GM12878 (cell line): ENCODE measurements at regions not wholly inside any gene's neighbourhood (a gene's known extent, or its start where the extent isn't known, plus 50 kb on each side); places are given as distances from the start of the nearest gene placed in this dataset.
"Not testable (repeated sequence)": the region's sequence is repeated elsewhere in the genome, so short reads cannot be mapped to it uniquely, and the experiment has no call there.

ENCODE experiments used
- ATAC-seq: fragments of 200-7000 bp; cut with Tn5 transposase; 3 replicates; pipeline ENCODE4 v1.9.1; 2020; ENCODE audit warnings: mild to moderate bottlenecking, moderate library complexity
- BruUV-seq: library from RNA; stranded (reverse); fragments of 400-500 nt; replicated peaks from 2 replicates; lab custom pipeline; 2021; lab: Mats Ljungman, UMichigan
- CTCF ChIA-PET: fragments of 300-600 bp; sonication (Branson Sonifier 250); formaldehyde crosslinking; extraction: SDS; loops from one replicate; lab custom pipeline; 2021; ENCODE audit warnings: inconsistent platforms; lab: Yijun Ruan, JAX
- POLR2A ChIA-PET: fragments of 350-600 bp; formaldehyde crosslinking; extraction: SDS; loops from one replicate; lab custom pipeline; 2021; ENCODE audit warnings: inconsistent platforms; lab: Charles Lee
- RAD21 ChIA-PET: fragments of 300-600 bp; sonication (Branson Sonifier 250); formaldehyde crosslinking; loops from one replicate; lab custom pipeline; 2023; ENCODE audit warnings: antibody characterized with exemption; ENCODE audit not compliant: unreplicated experiment; lab: Charles Lee
- SMC1A ChIA-PET: fragments of 300-600 bp; sonication (Branson Sonifier 250); formaldehyde crosslinking; loops from one replicate; lab custom pipeline; 2023; ENCODE audit not compliant: unreplicated experiment, uncharacterized antibody; lab: Charles Lee
- DNase-seq: peaks from one replicate; pipeline ENCODE4 v3.0.0-alpha.2; 2011; ENCODE audit warnings: low read depth, low spot score
- FAIRE-seq: peaks from 3 replicates; lab custom pipeline; 2011; peaks lifted over from hg19 to GRCh38; lab: Jason Lieb, UNC
- H2AFZ ChIP-seq: 2 replicates; pipeline ENCODE4 v1.6.0; 2011; ENCODE audit warnings: low read depth, low read length, control low read depth; ENCODE audit not compliant: control insufficient read depth
- H3K27ac ChIP-seq: 2 replicates; pipeline ENCODE4 v1.5.1; 2011; ENCODE audit warnings: control low read depth; ENCODE audit not compliant: control insufficient read depth, insufficient read depth
- H3K27me3 ChIP-seq, 2 experiments: replicated peaks in 1 of 2; 2 replicates each; pipeline versions ENCODE4 v1.6.0 to v1.6.1; 2011; ENCODE audit warnings: low read length in 1 of 2; ENCODE audit not compliant: control insufficient read depth in 2 of 2, insufficient read depth in 2 of 2
- H3K36me3 ChIP-seq, 2 experiments: 2 replicates each; pipeline ENCODE4 v1.5.1; 2011; ENCODE audit warnings: low read length in 1 of 2; ENCODE audit not compliant: control insufficient read depth in 2 of 2, insufficient read depth in 2 of 2
- H3K4me1 ChIP-seq: 2 replicates; pipeline ENCODE4 v1.6.1; 2011; ENCODE audit warnings: mild to moderate bottlenecking, low read length, moderate library complexity, mixed read lengths; ENCODE audit not compliant: control insufficient read depth, insufficient read depth
- H3K4me2 ChIP-seq: 2 replicates; pipeline ENCODE4 v1.6.0; 2011; ENCODE audit warnings: control low read depth; ENCODE audit not compliant: control insufficient read depth, insufficient read depth
- H3K4me3 ChIP-seq: fragments of 200-600 bp; sonication (generic); 2 replicates; pipeline ENCODE4 v1.5.1; 2016
- H3K79me2 ChIP-seq: 2 replicates; pipeline ENCODE4 v1.6.0; 2011; ENCODE audit warnings: low read length; ENCODE audit not compliant: control insufficient read depth, insufficient read depth
- H3K9ac ChIP-seq: 2 replicates; pipeline ENCODE4 v1.8.0; 2011; ENCODE audit warnings: low read length, control low read depth, mixed read lengths; ENCODE audit not compliant: control insufficient read depth, insufficient read depth
- H3K9me3 ChIP-seq: replicated peaks from 3 replicates; pipeline ENCODE4 v1.5.1; 2011; ENCODE audit warnings: mild to moderate bottlenecking, low read length; ENCODE audit not compliant: control insufficient read depth, insufficient read depth
- H4K20me1 ChIP-seq: 2 replicates; pipeline ENCODE4 v1.6.0; 2011; ENCODE audit not compliant: control insufficient read depth, insufficient read depth
- EED ChIP-seq: sonication (generic); IDR thresholded peaks from 2 replicates; pipeline ENCODE4 v1.6.1; 2016; ENCODE audit warnings: antibody characterized with exemption, low read depth
- ESRRA ChIP-seq: IDR thresholded peaks from 2 replicates; pipeline ENCODE4 v1.6.1; 2012; ENCODE audit warnings: mild to moderate bottlenecking, low read length, improper control_type of control experiment
- JUND ChIP-seq: IDR thresholded peaks from 2 replicates; pipeline ENCODE4 v1.6.1; 2012; ENCODE audit warnings: low read depth, mild to moderate bottlenecking, low read length, improper control_type of control experiment, moderate library complexity
- KAT2A ChIP-seq: conservative IDR thresholded peaks from 2 replicates; pipeline ENCODE4 v1.6.1; 2011; ENCODE audit warnings: low read depth, low read length; ENCODE audit not compliant: control insufficient read depth
- SKIL ChIP-seq: fragments of 450-650 bp; IDR thresholded peaks from 2 replicates; pipeline ENCODE4 v1.6.1; 2017; ENCODE audit warnings: mild to moderate bottlenecking, low read depth, inconsistent platforms; ENCODE audit not compliant: poor library complexity, severe bottlenecking
- SP1 ChIP-seq: IDR thresholded peaks from one replicate; pipeline ENCODE4 v1.6.1; 2011; ENCODE audit warnings: low read depth, low read length
- STAT1 ChIP-seq: fragments of 450-650 bp; conservative IDR thresholded peaks from 2 replicates; pipeline ENCODE4 v1.6.1; 2014; ENCODE audit warnings: antibody characterized with exemption, mild to moderate bottlenecking
- TAF1 ChIP-seq: IDR thresholded peaks from 2 replicates; pipeline ENCODE4 v1.6.1; 2011; ENCODE audit warnings: mild to moderate bottlenecking, low read depth, low read length, borderline replicate concordance
- TBL1XR1 ChIP-seq: IDR thresholded peaks from 2 replicates; pipeline ENCODE4 v1.6.1; 2012; ENCODE audit warnings: low read depth, low read length, improper control_type of control experiment
- ZNF24 ChIP-seq: fragments of 450-650 bp; IDR thresholded peaks from 2 replicates; pipeline ENCODE4 v1.6.1; 2017; ENCODE audit warnings: antibody characterized with exemption, mild to moderate bottlenecking
- WGBS: methylation state at CpG from one replicate; pipeline ENCODE4 v1.1.6; 2016; ENCODE audit warnings: low lambda C conversion rate; ENCODE audit not compliant: insufficient replicate concordance, insufficient coverage; ENCODE audit errors: missing lambda C conversion rate; 5-methylcytosine and 5-hydroxymethylcytosine counted together
- in situ Hi-C: fragments of 300-500 bp; cut with MboI; formaldehyde crosslinking; loops from 9 replicates; pipeline ENCODE4 v1.14.3; 2018; ENCODE audit warnings: mixed read lengths
- intact Hi-C: fragments of 100-400 bp; cut with micrococcal nuclease; formaldehyde crosslinking; loops from one replicate; pipeline ENCODE4 v1.14.2; 2022; ENCODE audit not compliant: unreplicated experiment
- TF ChIP-seq, protein P1 (sequence below): fragments of 450-650 bp; IDR thresholded peaks from 2 replicates; pipeline ENCODE4 v1.6.1; 2016; ENCODE audit warnings: mild to moderate bottlenecking
- TF ChIP-seq, protein P2 (sequence below): IDR thresholded peaks from 2 replicates; pipeline ENCODE4 v1.6.1; 2011; ENCODE audit warnings: borderline replicate concordance, low read depth, mild to moderate bottlenecking, moderate library complexity, low read length; ENCODE audit not compliant: insufficient read depth, poor library complexity, severe bottlenecking
- TF ChIP-seq, protein P3 (sequence below): fragments of 450-650 bp; formaldehyde crosslinking; IDR thresholded peaks from 2 replicates; pipeline ENCODE4 v1.4.0; 2022; ENCODE audit warnings: mild to moderate bottlenecking, moderate library complexity

- TF ChIP-seq, protein P1, sequence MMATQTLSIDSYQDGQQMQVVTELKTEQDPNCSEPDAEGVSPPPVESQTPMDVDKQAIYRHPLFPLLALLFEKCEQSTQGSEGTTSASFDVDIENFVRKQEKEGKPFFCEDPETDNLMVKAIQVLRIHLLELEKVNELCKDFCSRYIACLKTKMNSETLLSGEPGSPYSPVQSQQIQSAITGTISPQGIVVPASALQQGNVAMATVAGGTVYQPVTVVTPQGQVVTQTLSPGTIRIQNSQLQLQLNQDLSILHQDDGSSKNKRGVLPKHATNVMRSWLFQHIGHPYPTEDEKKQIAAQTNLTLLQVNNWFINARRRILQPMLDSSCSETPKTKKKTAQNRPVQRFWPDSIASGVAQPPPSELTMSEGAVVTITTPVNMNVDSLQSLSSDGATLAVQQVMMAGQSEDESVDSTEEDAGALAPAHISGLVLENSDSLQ: no peak
- TF ChIP-seq TBL1XR1 (no peak), SKIL (no peak), TAF1 (no peak), ESRRA (no peak), ZNF24 (no peak), STAT1 (no peak), EED (no peak), KAT2A (no peak), SP1 (no peak), JUND (no peak)
- TF ChIP-seq, protein P2, sequence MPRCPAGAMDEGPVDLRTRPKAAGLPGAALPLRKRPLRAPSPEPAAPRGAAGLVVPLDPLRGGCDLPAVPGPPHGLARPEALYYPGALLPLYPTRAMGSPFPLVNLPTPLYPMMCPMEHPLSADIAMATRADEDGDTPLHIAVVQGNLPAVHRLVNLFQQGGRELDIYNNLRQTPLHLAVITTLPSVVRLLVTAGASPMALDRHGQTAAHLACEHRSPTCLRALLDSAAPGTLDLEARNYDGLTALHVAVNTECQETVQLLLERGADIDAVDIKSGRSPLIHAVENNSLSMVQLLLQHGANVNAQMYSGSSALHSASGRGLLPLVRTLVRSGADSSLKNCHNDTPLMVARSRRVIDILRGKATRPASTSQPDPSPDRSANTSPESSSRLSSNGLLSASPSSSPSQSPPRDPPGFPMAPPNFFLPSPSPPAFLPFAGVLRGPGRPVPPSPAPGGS: no peak
- TF ChIP-seq, protein P3, sequence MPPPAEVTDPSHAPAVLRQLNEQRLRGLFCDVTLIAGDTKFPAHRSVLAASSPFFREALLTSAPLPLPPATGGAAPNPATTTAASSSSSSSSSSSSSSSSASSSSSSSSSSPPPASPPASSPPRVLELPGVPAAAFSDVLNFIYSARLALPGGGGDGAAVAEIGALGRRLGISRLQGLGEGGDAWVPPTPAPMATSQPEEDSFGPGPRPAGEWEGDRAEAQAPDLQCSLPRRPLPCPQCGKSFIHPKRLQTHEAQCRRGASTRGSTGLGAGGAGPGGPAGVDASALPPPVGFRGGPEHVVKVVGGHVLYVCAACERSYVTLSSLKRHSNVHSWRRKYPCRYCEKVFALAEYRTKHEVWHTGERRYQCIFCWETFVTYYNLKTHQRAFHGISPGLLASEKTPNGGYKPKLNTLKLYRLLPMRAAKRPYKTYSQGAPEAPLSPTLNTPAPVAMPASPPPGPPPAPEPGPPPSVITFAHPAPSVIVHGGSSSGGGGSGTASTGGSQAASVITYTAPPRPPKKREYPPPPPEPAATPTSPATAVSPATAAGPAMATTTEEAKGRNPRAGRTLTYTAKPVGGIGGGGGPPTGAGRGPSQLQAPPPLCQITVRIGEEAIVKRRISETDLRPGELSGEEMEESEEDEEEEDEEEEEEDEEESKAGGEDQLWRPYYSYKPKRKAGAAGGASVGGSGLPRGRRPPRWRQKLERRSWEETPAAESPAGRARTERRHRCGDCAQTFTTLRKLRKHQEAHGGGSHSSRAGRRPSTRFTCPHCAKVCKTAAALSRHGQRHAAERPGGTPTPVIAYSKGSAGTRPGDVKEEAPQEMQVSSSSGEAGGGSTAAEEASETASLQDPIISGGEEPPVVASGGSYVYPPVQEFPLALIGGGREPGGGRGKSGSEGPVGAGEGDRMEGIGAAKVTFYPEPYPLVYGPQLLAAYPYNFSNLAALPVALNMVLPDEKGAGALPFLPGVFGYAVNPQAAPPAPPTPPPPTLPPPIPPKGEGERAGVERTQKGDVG (CRISPR knock-in tag): no peak
These were observed 96.1 kb downstream of the TMEM121 start (continued) for GRCh38 chr14:105622329-105622955.

DNA sequence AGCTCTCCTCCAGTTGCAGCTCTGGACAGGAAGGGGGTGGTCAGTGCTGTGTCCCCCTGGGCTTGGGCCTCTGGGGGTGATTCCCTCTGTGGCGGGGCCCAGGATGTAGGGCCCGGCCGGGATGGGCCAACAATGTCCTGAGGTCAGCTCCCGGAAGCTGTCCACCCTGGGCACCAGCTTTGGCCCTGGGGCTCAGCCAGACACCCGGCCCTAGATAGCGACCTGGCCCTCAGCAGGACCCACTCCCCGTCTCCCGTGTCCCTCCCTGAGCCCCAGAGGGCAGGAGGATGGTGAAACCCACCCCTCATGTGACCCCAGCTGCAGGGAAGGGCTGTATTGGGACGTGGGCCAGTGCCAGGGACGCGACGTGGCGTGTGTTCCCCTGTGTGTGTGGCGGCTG is 96.8 kb downstream of the TMEM121 start:
- ATAC-seq, H3K27me3 ChIP-seq, H3K79me2 ChIP-seq, intact Hi-C loops, CTCF ChIA-PET, POLR2A ChIA-PET, SMC1A ChIA-PET, H3K36me3 ChIP-seq, FAIRE-seq, H3K4me3 ChIP-seq, H3K4me1 ChIP-seq, H3K9me3 ChIP-seq, H3K9ac ChIP-seq, in situ Hi-C loops, RAD21 ChIA-PET, H3K27ac ChIP-seq, DNase-seq, H4K20me1 ChIP-seq, H2AFZ ChIP-seq, BruUV-seq, H3K4me2 ChIP-seq: not testable (repeated sequence)
- 41% methylated on average over 13 of the region's 14 CpGs for WGBS
